ENCODE measurements at regions not wholly inside any gene's neighbourhood (a gene's known extent, or its start where the extent isn't known, plus 50 kb on each side); places are given as distances from the start of the nearest gene placed in this dataset.

DNA sequence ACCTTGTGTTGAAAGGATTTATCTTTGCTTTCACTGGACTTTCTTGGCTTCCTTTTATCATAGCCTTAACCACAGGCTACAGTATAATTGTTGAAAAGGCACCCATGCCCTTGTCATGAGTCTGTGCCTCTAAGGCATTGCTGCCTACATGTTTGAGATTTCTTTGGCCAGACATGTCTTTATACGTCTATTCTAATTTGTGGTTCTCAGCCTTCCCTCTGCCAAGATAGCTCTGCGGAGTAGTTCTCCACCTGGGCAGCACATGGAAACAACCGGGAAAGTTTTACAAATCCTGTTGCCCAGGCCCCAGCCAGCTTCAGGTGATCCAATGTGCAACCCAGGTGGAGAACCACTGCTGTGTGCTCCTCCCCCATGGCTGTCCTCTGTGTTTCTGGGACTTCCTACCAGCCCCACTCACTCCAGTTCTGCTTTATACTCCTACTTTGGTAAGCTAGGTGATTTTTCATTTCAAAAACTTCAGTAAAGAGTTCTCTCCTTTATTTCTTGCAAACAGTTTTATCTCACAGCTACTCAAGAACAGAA lies 159.6 kb upstream of the MYLIP start:
- ATAC-seq (ENCODE audit: poor library complexity) (no peak), DNase-seq (no peak)
- intact Hi-C loops (cut with DNase I) = no loop called here

DNA sequence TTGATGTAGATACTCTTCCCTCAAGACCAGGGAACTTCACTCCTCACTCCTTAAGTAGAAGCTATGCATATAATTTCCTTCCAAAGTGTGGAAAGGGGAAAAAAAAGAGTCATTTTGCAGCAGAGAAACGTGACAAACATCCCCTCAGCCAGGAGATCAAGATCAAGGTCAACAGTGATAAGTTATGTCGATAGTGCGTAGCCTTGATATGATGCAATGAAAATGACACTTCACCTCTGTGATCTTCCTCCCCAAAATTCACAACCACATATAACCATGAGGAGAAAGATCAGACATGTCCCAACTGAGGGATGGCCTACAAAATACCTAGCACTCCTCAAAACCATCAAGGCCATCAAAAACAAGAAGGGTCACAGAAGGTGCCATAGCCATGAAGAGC lies 160.4 kb upstream of the MYLIP start:
- ATAC-seq (ENCODE audit: poor library complexity) = no peak
- intact Hi-C loops (cut with DNase I) = no loop called here
- DNase-seq = no peak

DNA sequence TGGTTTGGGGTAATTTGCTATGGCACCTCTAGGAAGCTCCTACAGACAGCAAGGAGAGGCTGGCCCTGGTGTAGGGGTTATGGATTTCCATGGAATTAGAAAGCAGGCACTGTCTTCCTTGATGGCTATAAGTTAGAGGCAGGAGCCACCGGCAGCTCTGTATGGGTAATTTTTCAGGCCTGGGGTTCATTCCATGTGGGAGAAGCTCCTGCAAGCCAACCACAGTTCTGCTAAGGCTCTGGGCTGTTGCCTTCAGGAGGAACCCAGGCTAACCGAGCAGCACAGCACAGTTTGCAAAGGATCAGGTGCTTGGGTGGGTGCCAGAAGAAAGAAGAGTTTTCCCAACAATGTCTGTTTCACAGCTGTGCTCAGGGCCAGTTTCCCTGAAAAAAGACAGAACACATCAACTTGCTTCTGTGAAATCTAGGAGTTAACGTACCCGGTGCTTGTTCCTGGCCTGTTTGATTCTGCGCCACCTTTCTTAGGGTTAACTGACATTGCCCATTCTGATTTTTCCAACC lies 162.8 kb upstream of the MYLIP start:
- DNase-seq = no peak
- ATAC-seq (ENCODE audit: poor library complexity) = no peak
- intact Hi-C loops (cut with DNase I) = no loop called here

DNA sequence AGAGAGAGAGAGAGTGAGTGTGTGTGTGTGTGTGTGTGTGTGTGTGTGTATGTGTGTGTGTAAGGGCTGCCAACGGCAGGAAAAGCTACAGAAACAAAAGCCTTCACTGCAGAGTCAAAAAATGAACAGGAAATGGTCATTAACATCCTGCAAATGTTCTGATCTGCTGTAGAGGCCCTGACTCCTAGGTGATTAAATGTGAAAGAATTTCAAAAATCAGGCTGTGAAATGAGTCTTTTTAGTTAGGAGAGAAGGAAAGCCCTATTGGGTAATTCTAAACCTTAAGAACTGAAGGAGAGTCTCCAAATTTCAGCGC lies 166.5 kb upstream of the MYLIP start:
- ATAC-seq (ENCODE audit: poor library complexity) (no peak), DNase-seq (no peak)
- intact Hi-C loops (cut with DNase I) = no loop called here

DNA sequence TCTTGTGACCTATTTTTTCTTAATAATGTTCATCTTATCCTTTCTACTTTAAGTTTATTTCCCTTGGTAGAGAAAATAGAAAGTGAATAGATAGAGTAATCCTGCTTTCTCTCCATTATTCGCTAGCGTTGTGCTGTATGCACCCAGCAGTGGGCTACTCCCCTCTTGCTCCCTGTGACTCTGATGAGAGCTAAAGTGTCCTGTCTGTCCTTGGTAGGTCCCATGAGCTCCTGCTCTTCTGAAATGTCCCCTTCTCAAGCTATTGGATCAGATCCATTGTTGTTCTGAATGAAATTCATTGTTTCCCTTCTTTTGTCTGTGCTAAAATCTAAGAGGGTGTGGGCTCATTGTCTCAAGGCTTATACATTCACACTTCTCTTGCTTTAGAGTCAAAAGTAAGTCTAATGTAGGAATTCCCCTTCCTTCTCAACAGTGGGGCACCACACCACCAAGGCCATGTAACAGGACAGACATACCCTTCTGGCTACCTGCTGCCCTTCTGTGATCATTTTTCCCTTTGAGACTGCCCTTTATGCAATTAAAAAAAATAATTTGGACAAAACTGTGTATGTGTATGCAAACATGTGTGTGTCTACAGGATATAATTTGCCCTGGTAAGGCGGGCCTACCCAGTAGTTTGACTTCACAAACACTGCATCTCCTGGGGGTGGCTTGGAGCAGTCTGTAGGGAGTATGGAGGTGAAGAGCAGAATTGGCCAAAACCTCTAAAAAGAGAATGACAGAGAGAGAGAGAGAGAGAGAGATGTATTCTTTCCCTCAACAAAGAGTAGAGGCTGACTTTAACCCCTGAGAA lies 167.0 kb upstream of the MYLIP start:
- DNase-seq (no peak), ATAC-seq (ENCODE audit: poor library complexity) (no peak)
- intact Hi-C loops (cut with DNase I) = no loop called here

DNA sequence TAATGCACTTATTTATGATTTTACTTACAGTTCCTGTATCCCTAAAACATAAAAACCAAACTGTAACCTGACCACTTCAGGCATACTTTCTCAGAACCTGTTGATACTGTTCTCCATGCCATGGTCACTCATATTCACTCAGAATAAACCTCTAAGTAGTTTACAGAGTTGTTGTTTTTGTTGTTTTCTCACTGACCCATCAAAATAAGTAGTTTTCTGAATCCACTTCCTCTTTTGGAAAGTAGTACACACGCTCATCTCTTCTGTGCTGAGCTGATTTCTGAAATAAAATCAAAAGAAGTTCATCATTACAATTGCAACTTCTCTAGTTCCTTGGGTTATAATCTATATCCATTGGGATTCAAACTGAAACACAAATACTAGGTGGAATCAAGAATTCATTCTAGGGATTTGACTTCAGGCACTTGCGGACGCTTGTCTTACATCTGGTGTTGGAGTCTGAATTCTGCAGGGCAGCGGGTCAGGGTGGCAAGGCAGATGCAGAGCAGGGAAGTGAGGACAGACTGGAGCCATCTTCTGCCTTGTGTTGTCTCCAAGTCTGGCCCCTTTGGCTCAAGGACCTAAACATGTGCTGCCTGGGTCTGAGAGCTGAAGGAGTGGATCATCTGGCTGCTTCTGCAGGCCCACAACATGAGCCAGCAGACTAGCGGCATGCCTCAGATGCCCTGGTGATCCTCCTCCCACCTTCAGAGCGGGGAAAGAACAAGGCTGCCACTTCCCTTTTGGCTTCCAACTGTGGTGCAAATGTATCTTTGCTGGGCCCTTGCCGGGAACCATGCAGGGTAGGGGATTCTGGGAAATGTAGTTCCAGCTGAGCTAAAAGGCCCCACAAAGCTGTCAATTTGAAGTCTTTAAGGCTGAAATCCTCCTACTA lies 167.9 kb upstream of the MYLIP start:
- ATAC-seq (ENCODE audit: poor library complexity) = no peak
- no peak for DNase-seq
- intact Hi-C loops (cut with DNase I) = no loop called here

DNA sequence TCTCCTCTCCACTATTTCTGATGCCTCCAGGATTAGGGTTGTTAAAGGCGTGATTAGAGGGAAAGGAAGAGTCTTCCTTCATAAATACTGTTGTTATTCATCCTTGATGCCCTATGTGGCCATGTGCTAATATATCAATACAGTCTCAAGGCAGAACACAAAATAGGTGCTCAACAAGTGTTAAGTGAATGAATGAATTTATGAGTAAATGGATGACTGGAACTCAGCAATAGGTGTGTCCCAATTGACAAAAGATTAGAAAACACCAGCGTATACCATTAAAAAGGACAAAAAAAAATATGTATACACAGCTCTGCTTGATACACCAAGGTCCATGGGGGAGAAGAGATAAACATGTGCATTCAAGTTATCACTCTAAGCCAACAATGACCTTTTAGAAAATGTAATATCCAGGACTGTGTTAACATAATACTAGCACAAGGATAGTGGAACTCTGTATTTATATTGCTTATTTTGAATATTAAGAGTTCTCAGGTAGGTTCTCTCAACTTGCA lies 171.2 kb upstream of the MYLIP start:
- intact Hi-C loops (cut with DNase I) = no loop called here

DNA sequence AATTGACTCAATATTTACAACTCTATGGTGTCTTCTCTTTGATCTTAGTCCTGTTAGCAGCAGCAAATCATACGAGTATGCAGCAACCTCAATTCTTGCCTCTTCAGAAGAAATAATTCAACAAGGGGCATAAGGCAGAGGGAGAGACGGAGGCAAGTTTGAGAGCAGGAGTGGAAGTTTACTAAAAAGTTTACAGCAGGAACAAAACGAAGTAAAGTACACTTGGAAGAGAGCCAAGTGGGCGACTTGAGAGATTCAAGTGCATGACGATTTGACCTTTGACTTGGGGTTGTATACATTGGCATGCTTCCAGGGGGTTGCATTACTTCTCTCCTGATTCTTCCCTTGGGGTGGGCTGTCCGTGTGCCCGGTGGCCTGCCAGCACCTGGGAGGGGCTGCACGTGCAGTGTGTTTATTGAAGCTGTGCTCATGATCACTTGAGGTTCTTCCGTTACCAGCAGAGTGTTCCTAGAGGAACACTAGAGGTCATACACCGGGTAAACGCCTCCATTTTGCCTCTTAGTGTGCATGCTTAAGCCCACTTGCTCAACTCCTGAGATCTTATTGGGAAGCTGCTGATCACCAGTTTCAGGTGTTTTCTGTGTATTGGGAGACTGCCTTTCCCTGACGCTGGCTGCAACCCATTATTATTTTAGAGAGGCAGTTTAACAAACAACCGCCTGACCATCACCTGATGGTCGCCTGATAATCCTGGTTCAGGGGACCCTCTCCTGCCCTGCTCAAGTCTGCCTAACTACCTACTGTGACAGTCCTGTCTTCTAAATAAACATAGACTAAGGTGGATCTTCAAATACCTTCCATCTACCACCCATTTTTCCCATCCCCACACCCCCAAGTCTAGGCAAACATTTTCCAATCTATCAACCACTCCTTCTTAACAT lies 172.4 kb upstream of the MYLIP start:
- ATAC-seq (ENCODE audit: poor library complexity) = no peak
- intact Hi-C loops (cut with DNase I) = no loop called here
- no peak for DNase-seq

More for the DNA sequence above, 171.2 kb upstream of the MYLIP start:
- no peak for ATAC-seq (ENCODE audit: poor library complexity)
- no peak for DNase-seq

DNA sequence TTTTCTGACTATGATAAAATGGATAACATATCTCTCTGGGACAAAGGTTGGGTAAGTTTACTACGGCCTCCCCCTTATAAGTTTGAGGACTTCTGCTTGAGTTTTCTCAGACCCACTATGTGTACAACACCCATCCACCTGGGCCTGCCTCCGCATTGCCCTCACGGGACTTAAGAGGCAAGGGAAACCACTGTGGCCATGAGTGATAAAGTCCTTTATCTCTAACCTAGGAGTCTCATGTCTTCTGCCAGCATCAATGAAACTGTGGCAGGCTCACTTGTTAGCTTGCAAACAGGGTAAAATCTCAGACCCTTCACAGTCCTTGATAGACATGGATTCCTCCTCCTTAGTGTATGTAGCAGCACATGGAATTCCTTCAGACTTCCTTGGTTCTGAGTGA lies 173.4 kb upstream of the MYLIP start:
- intact Hi-C loops (cut with DNase I) = no loop called here
- ATAC-seq (ENCODE audit: poor library complexity) (no peak), DNase-seq (no peak)

DNA sequence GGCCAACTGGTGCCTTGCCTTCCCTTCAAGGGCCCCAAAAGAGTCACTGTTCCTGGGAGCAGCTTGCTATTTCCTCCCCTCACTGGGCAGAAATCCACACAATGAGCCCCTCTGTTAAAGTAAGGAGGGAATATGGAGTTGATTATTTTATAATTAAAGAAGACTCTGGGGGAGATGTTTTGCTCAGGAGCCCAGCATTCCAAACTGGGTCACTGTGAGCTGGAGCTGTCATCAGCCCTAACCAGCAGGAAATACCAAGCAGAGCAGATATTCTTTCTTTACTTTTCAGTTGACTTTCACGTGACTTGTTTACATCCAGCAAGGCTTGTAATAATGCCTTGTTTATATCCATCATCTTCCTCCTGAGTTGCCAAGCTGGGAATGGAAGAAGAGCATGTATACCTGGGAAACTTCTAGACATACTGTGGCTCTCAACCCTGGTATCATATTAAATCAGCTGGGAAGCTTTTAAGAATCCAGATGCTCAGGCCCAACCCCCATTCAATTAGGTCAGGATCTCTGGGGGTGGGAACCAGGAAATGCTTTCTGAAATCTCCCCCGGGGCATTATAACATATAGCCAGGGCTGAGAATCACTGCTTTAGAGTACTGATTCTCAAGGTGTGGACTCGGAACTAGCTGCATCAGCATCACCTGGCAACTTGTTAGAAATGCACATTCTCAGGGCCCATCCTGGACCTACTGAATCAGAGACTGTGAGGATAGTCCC lies 175.6 kb upstream of the MYLIP start:
- DNase-seq (no peak), ATAC-seq (ENCODE audit: poor library complexity) (peak; percentile 75)
- intact Hi-C loops (cut with DNase I) = no loop called here

DNA sequence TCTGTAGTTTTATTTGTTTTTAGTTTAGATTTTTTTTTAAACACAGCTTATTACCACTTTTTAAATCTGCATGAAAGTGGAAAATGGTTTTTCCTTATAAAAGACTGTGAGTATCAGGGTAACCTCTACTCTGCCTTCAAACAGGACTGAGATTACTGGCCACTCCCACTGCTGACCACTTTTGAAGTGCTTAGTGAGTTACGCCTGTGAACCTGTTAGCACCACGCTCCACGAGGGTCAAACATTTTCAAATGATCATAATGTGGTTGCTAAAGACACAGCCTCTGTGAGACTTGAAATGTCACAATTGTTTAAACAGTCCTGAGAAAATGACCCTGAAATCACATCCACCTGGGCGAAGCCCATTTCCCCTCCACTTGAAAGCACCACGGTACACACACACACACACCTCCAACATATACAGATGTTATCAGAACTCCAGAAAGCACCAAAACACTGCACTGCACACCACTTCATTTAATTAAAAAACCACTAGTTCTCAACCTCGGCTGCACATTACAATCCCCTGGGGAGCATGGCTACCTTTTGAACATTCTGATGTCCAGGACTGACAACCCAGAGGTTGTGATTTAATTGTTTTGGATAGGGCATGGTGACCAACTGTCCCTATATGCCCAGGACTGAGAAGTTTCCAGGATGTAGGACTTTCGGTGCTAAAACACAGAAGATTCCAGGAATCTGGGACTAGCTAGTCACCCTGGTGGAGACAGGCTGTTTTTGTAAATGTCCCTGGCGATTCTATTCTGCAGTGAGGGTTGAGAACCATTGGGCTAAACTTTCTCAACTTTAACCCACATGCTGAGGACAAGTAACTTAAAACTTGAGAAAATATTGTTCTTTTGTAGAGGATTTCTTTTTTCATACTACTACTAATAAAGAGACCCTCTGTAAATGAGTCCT lies 176.4 kb upstream of the MYLIP start:
- DNase-seq = no peak
- intact Hi-C loops (cut with DNase I) = no loop called here
- ATAC-seq (ENCODE audit: poor library complexity) = peak; percentile 36

DNA sequence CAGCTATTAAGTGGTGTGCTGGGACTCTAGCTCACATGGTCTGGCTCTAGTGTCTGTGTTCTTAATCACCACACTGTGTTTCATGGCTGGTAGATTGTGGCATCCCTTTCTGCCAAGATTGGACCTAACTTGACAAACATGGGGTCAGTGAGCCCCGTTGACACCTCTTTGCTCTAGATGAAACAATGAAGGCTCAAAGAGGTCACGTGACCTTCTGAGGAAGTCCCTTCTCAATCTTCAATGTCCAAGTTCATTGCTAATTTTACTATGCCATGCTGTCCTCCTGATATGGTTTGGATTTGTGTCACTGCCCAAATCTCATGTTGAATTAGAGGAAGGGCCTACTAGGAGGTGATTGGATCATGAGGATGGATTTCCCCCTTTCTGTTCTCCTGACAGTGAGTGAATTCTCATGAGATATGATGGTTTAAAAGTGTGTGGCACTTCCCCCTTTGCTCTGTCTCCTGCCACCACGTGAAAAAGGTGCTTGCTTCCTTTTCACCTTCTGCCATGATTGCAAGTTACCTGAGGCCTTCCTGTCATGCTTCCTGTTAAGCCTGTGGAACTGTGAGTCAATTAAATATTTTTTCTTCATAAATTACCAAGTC lies 177.8 kb upstream of the MYLIP start:
- DNase-seq (no peak), ATAC-seq (ENCODE audit: poor library complexity) (no peak)
- intact Hi-C loops (cut with DNase I) = no loop called here

DNA sequence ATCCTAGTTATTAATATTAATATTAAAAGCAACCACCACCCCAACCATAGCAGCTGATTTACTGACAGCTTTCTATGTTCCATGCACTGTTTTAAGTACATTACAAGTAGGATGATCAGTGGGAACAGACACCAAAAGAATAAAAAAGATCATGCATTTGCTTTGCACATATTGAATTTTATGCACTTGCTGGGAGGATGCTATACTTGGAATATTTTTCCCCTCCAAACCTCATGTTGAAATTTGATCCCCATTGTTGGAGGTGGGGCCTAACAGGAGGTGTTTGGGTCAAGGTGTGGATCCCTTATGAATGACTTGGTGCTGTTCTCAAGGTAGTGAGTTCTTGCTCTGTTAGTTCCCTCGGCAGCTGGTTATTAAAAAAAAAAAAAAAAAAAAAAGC lies 178.9 kb upstream of the MYLIP start:
- intact Hi-C loops (cut with DNase I) = no loop called here
- ATAC-seq (ENCODE audit: poor library complexity) (no peak), DNase-seq (no peak)

DNA sequence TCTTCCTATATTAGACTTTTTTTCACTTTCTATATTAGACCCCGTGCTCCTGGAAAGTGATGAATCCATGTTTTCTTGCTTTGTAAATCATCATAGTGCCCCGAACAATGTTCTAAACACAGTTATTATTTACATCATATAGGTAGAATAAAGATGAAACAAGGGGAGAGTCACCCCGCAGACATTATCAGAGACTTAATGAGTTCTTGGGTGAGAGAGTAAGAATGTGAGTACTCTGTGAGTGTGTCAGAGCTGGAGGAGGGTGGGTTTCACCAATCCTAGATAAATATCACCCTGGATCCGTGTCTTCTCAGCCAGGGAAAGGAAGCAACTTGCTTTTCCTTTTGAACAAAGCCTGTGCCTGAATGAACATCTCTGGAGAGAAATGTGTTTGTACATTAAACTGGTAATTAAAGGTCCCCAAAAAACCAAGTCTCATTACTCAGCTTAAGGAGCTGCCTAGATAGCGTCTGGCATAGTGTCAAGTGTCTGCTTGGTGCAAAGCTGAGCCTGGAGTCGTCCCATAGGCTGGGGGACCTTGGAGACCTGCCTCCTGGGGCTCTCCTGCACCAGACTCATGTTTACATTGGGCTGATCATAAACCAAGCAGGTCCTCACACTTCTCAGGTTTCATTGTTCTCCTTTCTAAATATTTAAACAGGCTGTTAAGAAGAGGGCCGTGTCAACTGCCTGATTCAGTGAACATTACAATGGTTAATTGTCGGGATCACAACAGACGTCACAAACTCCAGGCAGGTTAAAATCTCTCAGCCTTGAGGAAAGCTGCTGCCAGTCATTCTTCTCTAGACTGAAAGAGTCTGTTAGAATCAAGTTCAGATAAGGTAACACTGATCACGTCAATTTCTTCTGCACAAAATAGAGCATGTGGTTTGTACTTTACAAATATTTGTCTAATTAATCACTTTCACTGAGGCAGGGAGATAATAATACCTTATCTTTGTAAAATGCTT lies 179.7 kb upstream of the MYLIP start:
- DNase-seq (no peak), ATAC-seq (ENCODE audit: poor library complexity) (peak; percentile 11)
- intact Hi-C loops (cut with DNase I) = no loop called here

DNA sequence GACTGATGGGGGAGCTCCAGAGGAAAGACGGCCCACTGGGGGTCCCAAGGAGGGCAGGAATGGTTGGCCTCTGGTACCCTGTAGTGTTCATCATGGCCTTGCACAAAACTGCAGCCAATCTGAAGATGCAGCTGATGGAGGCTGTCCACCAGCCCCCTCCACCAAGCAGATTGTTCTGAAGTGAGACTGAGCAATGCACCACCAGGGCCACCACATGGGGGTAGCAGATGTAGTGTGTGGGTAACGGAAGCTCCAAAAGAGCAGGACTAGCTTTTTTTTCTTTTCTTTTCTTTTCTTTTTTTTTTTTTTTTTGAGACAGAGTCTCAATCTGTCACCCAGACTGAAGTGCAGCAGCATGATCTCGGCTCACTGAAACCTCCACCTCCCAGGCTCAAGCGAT lies 181.0 kb upstream of the MYLIP start:
- ATAC-seq (ENCODE audit: poor library complexity) (no peak), DNase-seq (no peak)
- intact Hi-C loops (cut with DNase I) = no loop called here
